ENCODE measurements at regions not wholly inside any gene's neighbourhood (a gene's known extent, or its start where the extent isn't known, plus 50 kb on each side); places are given as distances from the start of the nearest gene placed in this dataset.

DNA sequence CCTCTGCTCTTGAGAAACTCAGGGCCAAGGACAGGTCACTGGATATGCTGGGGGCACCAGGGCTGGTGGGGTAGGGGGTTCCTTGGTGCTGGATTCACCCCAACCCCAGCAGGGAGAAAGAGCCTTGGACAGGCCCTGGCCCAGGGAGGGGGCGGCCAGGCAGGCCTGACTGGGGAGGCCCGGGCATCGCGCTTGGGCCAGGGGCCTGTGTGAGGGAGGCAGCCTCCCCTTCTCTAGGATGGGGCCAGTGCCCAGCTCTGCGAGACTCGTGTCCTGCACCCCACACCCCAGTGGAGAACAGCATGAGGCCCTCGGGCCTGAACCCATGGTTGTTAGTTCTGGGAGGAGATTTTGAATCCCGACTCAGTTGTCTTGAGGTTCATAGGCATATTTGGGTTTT, 217.1 kb downstream of the ZNF248 start:
- TF ChIP-seq, protein P1, sequence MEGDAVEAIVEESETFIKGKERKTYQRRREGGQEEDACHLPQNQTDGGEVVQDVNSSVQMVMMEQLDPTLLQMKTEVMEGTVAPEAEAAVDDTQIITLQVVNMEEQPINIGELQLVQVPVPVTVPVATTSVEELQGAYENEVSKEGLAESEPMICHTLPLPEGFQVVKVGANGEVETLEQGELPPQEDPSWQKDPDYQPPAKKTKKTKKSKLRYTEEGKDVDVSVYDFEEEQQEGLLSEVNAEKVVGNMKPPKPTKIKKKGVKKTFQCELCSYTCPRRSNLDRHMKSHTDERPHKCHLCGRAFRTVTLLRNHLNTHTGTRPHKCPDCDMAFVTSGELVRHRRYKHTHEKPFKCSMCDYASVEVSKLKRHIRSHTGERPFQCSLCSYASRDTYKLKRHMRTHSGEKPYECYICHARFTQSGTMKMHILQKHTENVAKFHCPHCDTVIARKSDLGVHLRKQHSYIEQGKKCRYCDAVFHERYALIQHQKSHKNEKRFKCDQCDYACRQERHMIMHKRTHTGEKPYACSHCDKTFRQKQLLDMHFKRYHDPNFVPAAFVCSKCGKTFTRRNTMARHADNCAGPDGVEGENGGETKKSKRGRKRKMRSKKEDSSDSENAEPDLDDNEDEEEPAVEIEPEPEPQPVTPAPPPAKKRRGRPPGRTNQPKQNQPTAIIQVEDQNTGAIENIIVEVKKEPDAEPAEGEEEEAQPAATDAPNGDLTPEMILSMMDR (IDR thresholded peaks at IDR 0.05): no peak
- H3K36me3 ChIP-seq (ENCODE audit: insufficient read depth in 1 of 2, low read depth in 1 of 2): no peaks in the 10 kb centered on the region

DNA sequence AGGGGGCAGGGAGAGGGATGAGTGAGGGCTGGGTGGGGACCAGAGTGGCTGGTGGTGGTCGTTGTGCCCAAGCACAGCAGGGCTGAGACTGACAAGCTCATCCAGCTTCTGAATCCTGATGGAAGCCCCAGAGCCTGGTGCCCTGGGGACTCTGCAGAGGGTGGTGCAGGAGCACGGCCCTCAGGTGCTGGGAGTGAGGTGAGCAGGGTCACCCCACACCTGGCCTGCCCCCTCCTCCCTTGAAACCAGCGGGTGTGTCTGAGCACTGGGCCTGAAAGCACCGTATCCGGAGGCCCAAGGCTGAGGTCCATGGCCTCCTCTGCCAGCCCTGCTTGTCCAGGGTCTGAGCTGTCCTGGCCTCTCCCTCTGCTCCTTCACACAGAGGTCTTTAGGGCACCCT, 218.2 kb downstream of the ZNF248 start:
- intact Hi-C loops (cut with DNase I): no loop called here
- Histone ChIP-seq H3K27me3 (ENCODE audit: insufficient read depth in 3 of 3, low read length in 2 of 3) (no peaks in the 10 kb centered on the region), H3K9me3 (no peaks in the 10 kb centered on the region), H3K4me1 (no peaks in the 10 kb centered on the region), H3K27ac (no peak overlapping the region), H3K4me3 (no peak overlapping the region), H3K36me3 (ENCODE audit: insufficient read depth in 1 of 2, low read depth in 1 of 2) (no peaks in the 10 kb centered on the region)
- DNase-seq (no peak), ATAC-seq (no peak)
- TF ChIP-seq, protein P1 (IDR thresholded peaks at IDR 0.05): no peak
- WGBS, 3 donors: 66 to 86% (median 84%) methylated on average over 3 to 5 of the region's 5 CpGs

More for the DNA sequence above, 217.1 kb downstream of the ZNF248 start:
- WGBS, 3 donors: 76 to 83% (median 83%) methylated on average over 8 of the region's 8 CpGs
- intact Hi-C loops (cut with DNase I): no loop called here
- no peak overlapping the region for H3K27ac ChIP-seq
- H3K4me3 ChIP-seq: no peak overlapping the region
- no peaks in the 10 kb centered on the region for H3K4me1 ChIP-seq
- H3K27me3 ChIP-seq (ENCODE audit: insufficient read depth in 3 of 3, low read length in 2 of 3): no peaks in the 10 kb centered on the region
- ATAC-seq (no peak), DNase-seq (no peak)
- H3K9me3 ChIP-seq: no peaks in the 10 kb centered on the region

- Histone ChIP-seq H3K36me3 (ENCODE audit: insufficient read depth in 1 of 2, low read depth in 1 of 2) (no peaks in the 10 kb centered on the region), H3K9me3 (no peaks in the 10 kb centered on the region), H3K27ac (no peak overlapping the region), H3K27me3 (ENCODE audit: insufficient read depth in 3 of 3, low read length in 2 of 3) (no peaks in the 10 kb centered on the region), H3K4me3 (no peak overlapping the region), H3K4me1 (no peaks in the 10 kb centered on the region)
- TF ChIP-seq, protein P1 (IDR thresholded peaks at IDR 0.05): no peak
- intact Hi-C loops (cut with DNase I): no loop called here
- WGBS, 3 donors: 53 to 57% (median 55%) methylated on average over 1 of the region's 1 CpG
- ATAC-seq: no peak
- DNase-seq: no peak
Observed at GRCh38 chr10:37638569-37638968, 218.8 kb downstream of the ZNF248 start.

GRCh38 chr10:37634351-37634880, 223.0 kb downstream of the ZNF248 start:
- intact Hi-C loops (cut with DNase I): no loop called here
- Histone ChIP-seq H3K27me3 (ENCODE audit: insufficient read depth in 3 of 3, low read length in 2 of 3) (no peaks in the 10 kb centered on the region), H3K36me3 (ENCODE audit: insufficient read depth in 1 of 2, low read depth in 1 of 2) (no peaks in the 10 kb centered on the region), H3K4me1 (no peaks in the 10 kb centered on the region), H3K4me3 (no peak overlapping the region), H3K27ac (no peak overlapping the region), H3K9me3 (no peaks in the 10 kb centered on the region)
- no peak for ATAC-seq
- no peak for DNase-seq
- TF ChIP-seq, protein P1 (IDR thresholded peaks at IDR 0.05): no peak
- 82 to 89% (median 84%) methylated on average over 19 to 20 of the region's 20 CpGs for WGBS, 3 donors

- 78 to 86% (median 81%) methylated on average over 2 of the region's 2 CpGs for WGBS, 3 donors
- Histone ChIP-seq H3K4me1 (no peaks in the 10 kb centered on the region), H3K9me3 (no peaks in the 10 kb centered on the region), H3K4me3 (no peak overlapping the region), H3K36me3 (ENCODE audit: insufficient read depth in 1 of 2, low read depth in 1 of 2) (no peaks in the 10 kb centered on the region), H3K27me3 (ENCODE audit: insufficient read depth in 3 of 3, low read length in 2 of 3) (no peaks in the 10 kb centered on the region), H3K27ac (no peak overlapping the region)
- TF ChIP-seq, protein P1 (IDR thresholded peaks at IDR 0.05): no peak
- intact Hi-C loops (cut with DNase I): no loop called here
- ATAC-seq (no peak), DNase-seq (no peak)
Observed at GRCh38 chr10:37632641-37633040, 224.8 kb downstream of the ZNF248 start.
